ENCODE measurements at regions not wholly inside any gene's neighbourhood (a gene's known extent, or its start where the extent isn't known, plus 50 kb on each side); places are given as distances from the start of the nearest gene placed in this dataset.

- TF ChIP-seq CTCF (IDR thresholded peaks at IDR 0.05) (no peak), POLR2A (IDR thresholded peaks at IDR 0.05) (no peak)
These were observed 287.7 kb upstream of the NR2F2 start for GRCh38 chr15:96042734-96043224.
